Mucosa of gallbladder (tissue), 1 donor: ENCODE measurements at regions not wholly inside any gene's neighbourhood (a gene's known extent, or its start where the extent isn't known, plus 50 kb on each side); places are given as distances from the start of the nearest gene placed in this dataset.
A peak's percentile ranks its signal among the peaks of the same experiment; 100 is the strongest.

Source experiments
- DNase-seq: peaks from one replicate; pipeline ENCODE4 v3.0.0-alpha.2; 2020; ENCODE audit warnings: low spot score
- donor health status: DM: no; HTN: no; CAD: no.

- no peak for DNase-seq
These were observed 113.9 kb downstream of the THNSL2 start for GRCh38 chr2:88283886-88284592.

GRCh38 chr2:88281302-88282217 is 111.4 kb downstream of the THNSL2 start:
- DNase-seq: no peak

GRCh38 chr2:88269836-88270235 is 99.7 kb downstream of the THNSL2 start:
- DNase-seq: no peak

GRCh38 chr2:88265352-88266303 is 95.5 kb downstream of the THNSL2 start:
- DNase-seq: peak; percentile 47

DNA sequence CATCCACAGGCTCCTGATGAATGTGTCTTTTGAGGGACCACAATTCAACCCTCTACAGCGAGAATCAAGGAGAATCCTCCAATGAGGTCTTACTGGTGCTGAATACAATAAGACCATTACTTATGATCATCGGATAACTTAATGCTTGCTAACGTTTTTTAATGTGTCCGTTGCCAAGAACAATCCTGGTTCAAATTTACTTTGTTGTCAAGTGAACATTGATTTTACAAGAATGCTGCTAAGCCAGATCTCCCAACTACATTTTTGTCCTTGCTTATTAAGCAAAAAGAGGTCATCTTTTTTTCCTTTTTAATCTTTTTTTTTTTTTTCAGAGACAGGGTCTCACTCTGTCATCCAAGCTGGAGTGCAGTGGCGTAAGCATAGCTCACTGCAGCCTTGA is 93.7 kb downstream of the THNSL2 start:
- peak; percentile 21 for DNase-seq

GRCh38 chr2:88261725-88262124 is 91.6 kb downstream of the THNSL2 start:
- no peak for DNase-seq

DNA sequence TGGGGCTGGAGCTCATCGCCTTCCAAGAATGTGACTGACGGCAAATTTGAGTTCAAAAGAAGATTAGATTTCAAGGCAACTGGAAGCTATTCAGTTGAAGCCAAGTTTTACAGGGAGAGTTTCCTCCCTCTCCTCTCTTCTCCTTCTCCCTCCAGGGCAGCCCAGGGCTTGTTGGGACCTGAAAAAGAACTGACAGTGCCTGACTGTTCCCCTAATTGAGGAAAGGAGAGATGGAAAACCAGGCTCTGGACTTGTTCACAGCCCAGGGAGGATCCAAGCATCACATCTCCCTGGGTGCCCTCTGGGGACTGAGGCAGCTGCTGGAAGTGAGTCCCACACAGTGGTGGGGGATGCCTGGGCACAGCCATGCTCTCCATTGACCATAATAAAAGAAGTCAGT is 88.1 kb downstream of the THNSL2 start:
- no peak for DNase-seq

DNA sequence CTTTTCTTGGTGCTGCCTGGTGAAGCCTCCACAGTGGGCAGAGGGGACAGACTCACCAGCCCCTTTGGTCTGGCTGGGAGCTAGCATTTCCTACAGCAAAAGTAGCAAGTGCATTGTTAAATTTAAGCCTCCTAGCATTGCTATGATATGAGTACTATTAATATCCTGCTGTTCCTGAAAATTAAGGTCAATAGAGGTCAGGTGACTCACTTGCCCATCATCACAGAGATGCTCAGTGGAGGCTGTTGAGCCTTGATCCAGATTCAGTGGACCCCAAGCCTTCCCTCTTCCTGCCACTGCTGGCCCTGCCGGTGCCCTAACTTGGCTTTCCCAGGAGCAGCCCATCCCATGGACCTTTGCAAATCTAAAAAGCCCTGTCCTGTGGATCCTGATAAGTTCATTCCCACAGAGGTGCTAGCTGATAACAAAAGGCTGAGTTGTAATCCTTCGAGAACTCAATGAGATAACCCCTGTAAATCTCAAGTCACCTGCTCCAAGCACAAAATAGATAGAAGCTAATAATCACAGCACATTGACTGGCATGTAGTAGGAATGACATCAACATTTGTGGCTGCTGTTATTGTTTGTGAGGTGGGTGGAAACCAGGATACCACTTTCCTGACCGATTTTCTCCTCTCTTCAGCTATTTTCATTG is 84.4 kb downstream of the THNSL2 start:
- DNase-seq: no peak

DNA sequence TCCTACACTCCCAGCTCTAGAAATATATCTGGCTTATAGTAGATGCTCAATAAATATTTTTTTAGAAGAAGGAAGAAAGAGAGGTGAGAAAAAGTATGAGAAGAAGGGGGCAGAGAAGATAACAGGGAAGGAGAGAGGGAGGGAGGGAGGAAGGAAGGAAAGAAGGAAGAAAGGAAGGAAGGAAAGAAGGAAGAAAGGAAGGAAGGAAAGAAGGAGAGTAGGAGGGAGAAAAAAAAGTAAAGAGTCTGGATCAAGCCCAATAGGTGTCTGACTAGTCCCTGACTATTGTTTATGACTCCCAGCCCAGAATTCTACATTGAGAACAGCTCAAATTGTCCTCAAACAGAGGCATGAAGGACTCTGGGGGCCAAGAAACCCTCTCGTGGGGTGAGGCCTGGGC is 83.9 kb downstream of the THNSL2 start:
- no peak for DNase-seq

GRCh38 chr2:88253375-88253774 is 83.2 kb downstream of the THNSL2 start:
- DNase-seq: no peak

GRCh38 chr2:88252646-88253045 is 82.5 kb downstream of the THNSL2 start:
- no peak for DNase-seq

DNA sequence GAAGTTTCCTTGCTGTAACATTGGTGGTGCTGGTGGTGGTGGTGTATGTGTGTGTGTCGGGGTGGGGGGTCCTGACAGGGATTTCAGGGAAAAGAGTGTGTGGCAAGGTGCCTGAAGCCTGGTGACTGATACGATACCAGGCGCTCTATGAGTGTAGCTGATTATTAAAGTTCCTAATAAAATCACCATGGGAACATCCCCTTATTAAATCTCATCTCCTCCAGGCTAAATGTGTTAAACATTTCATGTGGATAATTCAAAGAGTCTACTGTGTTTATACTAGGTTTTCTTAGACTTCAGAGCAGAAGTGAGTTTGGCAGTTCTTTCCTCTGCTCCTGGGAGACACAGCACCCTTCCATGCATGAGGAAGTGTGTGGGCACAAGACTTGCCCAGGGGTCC is 82.0 kb downstream of the THNSL2 start:
- no peak for DNase-seq

DNA sequence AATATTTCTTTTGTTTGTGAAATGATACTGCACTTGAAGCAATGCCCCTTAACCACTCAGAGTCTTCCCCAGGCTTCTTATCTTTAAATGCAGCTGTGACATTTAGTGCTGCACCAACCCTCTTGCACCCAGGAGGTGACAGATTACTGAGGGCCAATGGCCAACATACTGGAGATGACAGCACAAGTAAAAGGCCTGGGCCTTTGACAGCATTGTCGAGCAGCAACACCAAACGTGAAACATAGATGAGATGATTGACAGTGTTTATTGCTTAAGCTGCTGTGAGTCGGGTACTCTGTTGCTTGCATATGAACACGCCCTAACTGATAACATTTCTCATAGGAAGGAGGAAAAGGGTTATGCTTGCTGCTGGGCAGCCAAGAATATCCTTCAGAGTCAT is 80.3 kb downstream of the THNSL2 start:
- no peak for DNase-seq

- no peak for DNase-seq
These were observed 78.2 kb downstream of the THNSL2 start for GRCh38 chr2:88248280-88248828.

- DNase-seq: no peak
These were observed 77.4 kb downstream of the THNSL2 start for GRCh38 chr2:88247531-88247930.

GRCh38 chr2:88245109-88245508 is 75.0 kb downstream of the THNSL2 start:
- no peak for DNase-seq

DNA sequence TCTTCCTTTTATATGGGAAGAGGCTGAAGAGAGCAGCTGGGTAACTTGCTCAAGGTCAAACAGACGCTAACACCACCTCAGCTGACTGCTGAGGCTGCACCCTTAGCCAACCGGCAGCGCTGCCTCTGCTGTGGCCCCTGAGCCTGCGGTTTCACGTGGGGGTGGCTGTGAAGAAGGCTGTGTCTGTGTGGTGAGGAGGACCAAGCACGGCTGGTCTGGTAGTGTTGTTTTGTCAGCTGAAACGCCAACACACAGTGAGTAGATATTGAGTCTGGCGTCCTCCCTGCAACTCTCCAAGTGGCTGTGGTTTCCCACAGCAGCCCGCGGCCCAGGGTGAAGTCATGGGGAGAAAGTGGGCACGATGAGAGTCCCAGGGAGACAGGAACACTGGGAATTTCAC is 69.6 kb downstream of the THNSL2 start:
- no peak for DNase-seq

DNA sequence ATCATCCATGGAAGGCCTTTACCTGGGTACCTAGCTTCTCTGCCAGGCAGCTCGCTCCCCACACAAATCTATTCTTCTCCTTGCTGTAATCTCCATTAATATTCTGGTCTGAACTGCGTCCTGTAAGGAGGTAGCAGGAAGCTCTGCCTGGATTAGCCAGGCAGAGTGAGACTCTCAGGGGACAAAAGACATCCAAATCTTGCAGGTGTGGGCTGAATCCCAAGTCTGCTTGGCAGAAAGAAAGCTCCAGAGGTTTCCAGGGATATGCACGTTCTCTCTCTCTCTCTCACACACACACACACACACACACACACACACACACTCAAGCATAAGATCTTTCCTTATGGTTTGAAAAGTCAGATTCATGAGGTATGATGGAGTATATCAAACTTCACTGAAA is 66.5 kb downstream of the THNSL2 start:
- DNase-seq: no peak
